IMR-90 (cell line): ENCODE measurements at regions not wholly inside any gene's neighbourhood (a gene's known extent, or its start where the extent isn't known, plus 50 kb on each side); places are given as distances from the start of the nearest gene placed in this dataset.

Source experiments
- ATAC-seq: fragments of 200-7000 bp; cut with Tn5 transposase; 2 replicates; pipeline ENCODE4 v1.9.1; 2020; ENCODE audit warnings: low read depth, mild to moderate bottlenecking, moderate library complexity
- BruUV-seq: library from RNA; stranded (reverse); fragments of 400-500 nt; replicated peaks from 2 replicates; lab custom pipeline; 2021; lab: Mats Ljungman, UMichigan
- CTCF ChIA-PET: fragments of 300-600 bp; formaldehyde crosslinking; extraction: SDS; loops from one replicate; lab custom pipeline; 2021; ENCODE audit warnings: antibody characterized with exemption; lab: Yijun Ruan, JAX
- POLR2A ChIA-PET: fragments of 300-600 bp; sonication (Branson Sonifier 250); formaldehyde crosslinking; loops from one replicate; lab custom pipeline; 2022; ENCODE audit warnings: antibody characterized with exemption; ENCODE audit not compliant: unreplicated experiment; lab: Charles Lee
- DNase-seq: peaks from one replicate; pipeline ENCODE4 v3.0.0; 2013
- H2AFZ ChIP-seq: replicated peaks from 2 replicates; pipeline ENCODE3; 2013; ENCODE audit warnings: low read length, mild to moderate bottlenecking; ENCODE audit not compliant: poor library complexity
- H2AK5ac ChIP-seq: 2 replicates; pipeline ENCODE4 v1.6.1; 2013; ENCODE audit warnings: low read depth, low read length, inconsistent platforms
- H2AK9ac ChIP-seq: replicated peaks from 2 replicates; pipeline ENCODE3; 2013; ENCODE audit warnings: mild to moderate bottlenecking, low read depth, low read length, moderate library complexity; ENCODE audit not compliant: poor library complexity
- H2BK120ac ChIP-seq: 2 replicates; pipeline ENCODE4 v1.6.1; 2013; ENCODE audit warnings: low read depth, low read length, inconsistent platforms
- H2BK15ac ChIP-seq: 3 replicates; pipeline ENCODE4 v1.6.1; 2013; ENCODE audit warnings: low read depth, low read length, inconsistent platforms
- H2BK20ac ChIP-seq: 2 replicates; pipeline ENCODE4 v1.6.1; 2013; ENCODE audit warnings: low read depth, mild to moderate bottlenecking, inconsistent platforms, low read length, moderate library complexity
- H2BK5ac ChIP-seq: 2 replicates; pipeline ENCODE4 v1.6.1; 2013; ENCODE audit warnings: mild to moderate bottlenecking, low read depth, low read length, inconsistent platforms; ENCODE audit not compliant: poor library complexity, severe bottlenecking
- H3K14ac ChIP-seq: replicated peaks from 2 replicates; pipeline ENCODE4 v1.6.1; 2013; ENCODE audit warnings: low read depth, low read length, inconsistent platforms
- H3K18ac ChIP-seq: 2 replicates; pipeline ENCODE4 v1.6.1; 2013; ENCODE audit warnings: low read depth, low read length, control low read depth
- H3K23ac ChIP-seq: 2 replicates; pipeline ENCODE4 v1.6.1; 2013; ENCODE audit warnings: low read depth, low read length, inconsistent platforms
- H3K27ac ChIP-seq: 2 replicates; pipeline ENCODE4 v1.5.1; 2013; ENCODE audit warnings: mild to moderate bottlenecking, control low read depth, low read length; ENCODE audit not compliant: insufficient read depth
- H3K27me3 ChIP-seq: 2 replicates; pipeline ENCODE4 v1.6.1; 2013; ENCODE audit warnings: low read length; ENCODE audit not compliant: control insufficient read depth, insufficient read depth
- H3K36me3 ChIP-seq: 2 replicates; pipeline ENCODE4 v1.6.1; 2013; ENCODE audit warnings: low read length, mixed read lengths; ENCODE audit not compliant: control insufficient read depth, insufficient read depth
- H3K4ac ChIP-seq: 2 replicates; pipeline ENCODE4 v1.6.1; 2013; ENCODE audit warnings: low read depth, low read length, inconsistent platforms
- H3K4me1 ChIP-seq: 2 replicates; pipeline ENCODE4 v1.6.1; 2013; ENCODE audit warnings: low read length, mixed read lengths; ENCODE audit not compliant: control insufficient read depth, insufficient read depth
- H3K4me2 ChIP-seq: 2 replicates; pipeline ENCODE4 v1.6.1; 2013; ENCODE audit warnings: low read depth, mild to moderate bottlenecking, control low read depth, low read length, moderate library complexity
- H3K4me3 ChIP-seq: 2 replicates; pipeline ENCODE4 v1.5.1; 2013; ENCODE audit warnings: low read depth, mild to moderate bottlenecking, control low read depth, low read length, moderate library complexity; ENCODE audit not compliant: insufficient read depth
- H3K56ac ChIP-seq: 2 replicates; pipeline ENCODE4 v1.6.1; 2013; ENCODE audit warnings: low read length, inconsistent platforms; ENCODE audit not compliant: insufficient read depth; ENCODE audit errors: extremely low read depth
- H3K79me1 ChIP-seq, 2 experiments: 2 replicates each; pipeline ENCODE4 v1.6.1; 2013; ENCODE audit warnings: low read length in 2 of 2, inconsistent platforms in 1 of 2, low read depth in 1 of 2
- H3K9ac ChIP-seq: 2 replicates; pipeline ENCODE4 v1.6.1; 2013; ENCODE audit warnings: low read depth, low read length, control low read depth
- H3K9me1 ChIP-seq: 2 replicates; pipeline ENCODE4 v1.6.1; 2013; ENCODE audit warnings: low read length, inconsistent platforms; ENCODE audit not compliant: insufficient read depth
- H3K9me3 ChIP-seq: 2 replicates; pipeline ENCODE4 v1.6.1; 2013; ENCODE audit warnings: low read length; ENCODE audit not compliant: control insufficient read depth, insufficient read depth
- H4K20me1 ChIP-seq: 2 replicates; pipeline ENCODE4 v1.6.1; 2013; ENCODE audit warnings: low read length, inconsistent platforms; ENCODE audit not compliant: insufficient read depth
- H4K5ac ChIP-seq: 2 replicates; pipeline ENCODE4 v1.6.1; 2013; ENCODE audit warnings: mild to moderate bottlenecking, low read depth, low read length, control low read depth
- H4K8ac ChIP-seq, 2 experiments: 2 replicates each; pipeline ENCODE4 v1.6.1; 2013; ENCODE audit warnings: low read depth in 2 of 2, low read length in 2 of 2, control low read depth in 1 of 2, inconsistent platforms in 1 of 2
- H4K91ac ChIP-seq: 2 replicates; pipeline ENCODE4 v1.6.1; 2013; ENCODE audit warnings: low read depth, low read length, inconsistent platforms; ENCODE audit not compliant: insufficient read depth
- BHLHE40 ChIP-seq: fragments of 150-350 bp; IDR thresholded peaks from 2 replicates; pipeline ENCODE4 v1.6.1; 2016; ENCODE audit warnings: mild to moderate bottlenecking, low read depth, low read length
- CHD1 ChIP-seq: IDR thresholded peaks from 2 replicates; pipeline ENCODE4 v1.6.1; 2012; ENCODE audit warnings: low read depth, low read length, improper control_type of control experiment
- CTCF ChIP-seq: conservative IDR thresholded peaks from 2 replicates; pipeline ENCODE4 v1.5.1; 2012; ENCODE audit warnings: mild to moderate bottlenecking, low read depth, low read length, improper control_type of control experiment
- MXI1 ChIP-seq: IDR thresholded peaks from 2 replicates; pipeline ENCODE4 v1.6.1; 2012; ENCODE audit warnings: low read depth, mild to moderate bottlenecking, low read length, moderate library complexity, borderline replicate concordance
- NFE2L2 ChIP-seq: fragments of 150-350 bp; IDR thresholded peaks from 2 replicates; pipeline ENCODE4 v1.6.1; 2016; ENCODE audit warnings: low read depth, mild to moderate bottlenecking, low read length
- POLR2A ChIP-seq: IDR thresholded peaks from 2 replicates; pipeline ENCODE4 v1.6.1; 2012; ENCODE audit warnings: mild to moderate bottlenecking, low read depth, low read length
- RAD21 ChIP-seq: IDR thresholded peaks from 2 replicates; pipeline ENCODE4 v1.6.1; 2012; ENCODE audit warnings: low read length, improper control_type of control experiment
- RCOR1 ChIP-seq: IDR thresholded peaks from 2 replicates; pipeline ENCODE4 v1.6.1; 2012; ENCODE audit warnings: mild to moderate bottlenecking, low read length, improper control_type of control experiment; ENCODE audit not compliant: insufficient replicate concordance
- SMC3 ChIP-seq: fragments of 150-350 bp; IDR thresholded peaks from 2 replicates; pipeline ENCODE4 v1.6.1; 2016; ENCODE audit warnings: low read depth, mild to moderate bottlenecking, antibody characterized with exemption, low read length, moderate library complexity
- USF2 ChIP-seq: fragments of 150-350 bp; IDR thresholded peaks from 2 replicates; pipeline ENCODE4 v1.6.1; 2017; ENCODE audit warnings: mild to moderate bottlenecking, antibody characterized with exemption, low read length, low read depth
- WGBS, 2 experiments: methylation state at CpG; one replicate each; pipeline versions ENCODE4 v1.1.5 to v1.1.7; 2013; ENCODE audit warnings: missing lambda C conversion rate in 2 of 2; ENCODE audit not compliant: insufficient read length in 1 of 2; ENCODE audit errors: extremely low coverage in 2 of 2; 5-methylcytosine and 5-hydroxymethylcytosine counted together
- dilution Hi-C: fragments of 300-500 bp; cut with HindIII; formaldehyde crosslinking; loops from one replicate; pipeline ENCODE4 v1.14.3; 2018; ENCODE audit warnings: low sequenced_read_pairs; ENCODE audit not compliant: unreplicated experiment
- in situ Hi-C: fragments of 300-500 bp; cut with MboI; formaldehyde crosslinking; loops from 3 replicates; pipeline ENCODE4 v1.14.3; 2019; ENCODE audit warnings: low sequenced_read_pairs, inconsistent platforms, mixed read lengths
- intact Hi-C: fragments of 100-400 bp; cut with micrococcal nuclease; formaldehyde crosslinking; loops from 2 replicates; pipeline ENCODE4 v1.10.0; 2022

- Histone ChIP-seq H2BK15ac (no peak overlapping the region), H3K36me3 (no peaks in the 10 kb centered on the region), H3K4me2 (no peak overlapping the region), H3K18ac (no peak overlapping the region), H3K9me1 (no peaks in the 10 kb centered on the region), H2AK5ac (no peak overlapping the region), H3K9me3 (no peaks in the 10 kb centered on the region), H2AK9ac (no peak overlapping the region), H2BK20ac (no peak overlapping the region), H2AFZ (no peak overlapping the region), H3K9ac (no peak overlapping the region), H3K27ac (no peak overlapping the region), H4K5ac (no peak overlapping the region), H2BK5ac (no peak overlapping the region), H4K91ac (no peak overlapping the region), H3K4ac (no peak overlapping the region), H3K4me1 (no peaks in the 10 kb centered on the region), H2BK120ac (no peak overlapping the region), H3K23ac (no peak overlapping the region), H3K27me3 (no peaks in the 10 kb centered on the region), H4K20me1 (no peaks in the 10 kb centered on the region), H3K4me3 (no peak overlapping the region), H3K56ac (no peak overlapping the region), H3K14ac (no peak overlapping the region), H4K8ac (no peak overlapping the region), H3K79me1 (no peaks in the 10 kb centered on the region)
- BruUV-seq, result no TSS peak
- dilution Hi-C loops, result no loop called here
- no CpG with 5 or more reads among the region's 1 CpG for WGBS, 2 experiments
- DNase-seq (no peak), ATAC-seq (no peak)
- intact Hi-C loops, result no loop called here
- in situ Hi-C loops, result no loop called here
- ChIA-PET CTCF (interaction anchor here (1.5 kb wide), 1 partner anchor 47 kb away, joined by 4 read pairs; no protein-coding TSS in a partner anchor), POLR2A (no interaction called here)
- TF ChIP-seq POLR2A, result no peak
- TF ChIP-seq SMC3, result no peak
- TF ChIP-seq RAD21, result no peak
- TF ChIP-seq RCOR1, result no peak
- no peak for TF ChIP-seq MXI1
- no peak for TF ChIP-seq CHD1
- TF ChIP-seq USF2, result no peak
- TF ChIP-seq CTCF, result no peak
- TF ChIP-seq NFE2L2, result no peak
- TF ChIP-seq BHLHE40, result no peak
These were observed 208.3 kb upstream of the PIEZO2 start for GRCh38 chr18:11357678-11358077.
